Activated CD8-positive, alpha-beta T cell treated with anti-CD3 and anti-CD28 coated beads for 36 hours (primary cell): ENCODE measurements at regions not wholly inside any gene's neighbourhood (a gene's known extent, or its start where the extent isn't known, plus 50 kb on each side); places are given as distances from the start of the nearest gene placed in this dataset.
"Not testable (repeated sequence)": the region's sequence is repeated elsewhere in the genome, so short reads cannot be mapped to it uniquely, and the experiment has no call there.

ENCODE experiments used
- ATAC-seq: fragments of 200-7000 bp; cut with Tn5 transposase; one replicate; pipeline ENCODE4 v1.10.0; 2021; ENCODE audit warnings: mild to moderate bottlenecking, moderate library complexity
- CTCF ChIA-PET: fragments of 350-600 bp; sonication (Branson Sonifier 250); formaldehyde crosslinking; loops from one replicate; lab custom pipeline; 2021; ENCODE audit warnings: antibody characterized with exemption; lab: Charles Lee
- POLR2A ChIA-PET: fragments of 350-600 bp; sonication (Branson Sonifier 250); formaldehyde crosslinking; loops from one replicate; lab custom pipeline; 2021; ENCODE audit warnings: antibody characterized with exemption; lab: Charles Lee
- DNase-seq: peaks from one replicate; pipeline ENCODE4 v3.0.0-alpha.2; 2020
- H3K27ac Mint-ChIP-seq: one replicate; pipeline ENCODE4 v1.8.0; 2021; ENCODE audit warnings: mild to moderate bottlenecking, mixed read lengths
- H3K27me3 Mint-ChIP-seq: one replicate; pipeline ENCODE4 v1.8.0; 2021; ENCODE audit warnings: mixed read lengths
- H3K36me3 Mint-ChIP-seq: one replicate; pipeline ENCODE4 v1.8.0; 2021; ENCODE audit warnings: low read depth, mixed read lengths
- H3K4me1 Mint-ChIP-seq: one replicate; pipeline ENCODE4 v1.8.0; 2021; ENCODE audit warnings: low read depth, mixed read lengths
- H3K4me3 Mint-ChIP-seq: one replicate; pipeline ENCODE4 v1.8.0; 2021; ENCODE audit warnings: mild to moderate bottlenecking, moderate library complexity, mixed read lengths
- H3K9me3 Mint-ChIP-seq: one replicate; pipeline ENCODE4 v1.8.0; 2021; ENCODE audit warnings: mixed read lengths
- intact Hi-C: fragments of 100-400 bp; cut with micrococcal nuclease; formaldehyde crosslinking; loops from one replicate; pipeline ENCODE4 v1.10.0; 2022
- TF ChIP-seq, protein P1 (sequence below): fragments of 200-600 bp; IDR thresholded peaks from one replicate; pipeline ENCODE4 v1.8.0; 2022; ENCODE audit warnings: antibody characterized with exemption, mild to moderate bottlenecking

GRCh38 chrX:26762253-26762652 is 546.3 kb downstream of the MAGEB5 start:
- ChIA-PET POLR2A (no interaction called here), CTCF (no interaction called here)
- H3K27me3 Mint-ChIP-seq = no peaks in the 10 kb centered on the region
- ATAC-seq (no peak), DNase-seq (no peak)
- H3K27ac Mint-ChIP-seq = no peak overlapping the region
- no peaks in the 10 kb centered on the region for H3K4me1 Mint-ChIP-seq
- no peak overlapping the region for H3K4me3 Mint-ChIP-seq
- TF ChIP-seq, protein P1, sequence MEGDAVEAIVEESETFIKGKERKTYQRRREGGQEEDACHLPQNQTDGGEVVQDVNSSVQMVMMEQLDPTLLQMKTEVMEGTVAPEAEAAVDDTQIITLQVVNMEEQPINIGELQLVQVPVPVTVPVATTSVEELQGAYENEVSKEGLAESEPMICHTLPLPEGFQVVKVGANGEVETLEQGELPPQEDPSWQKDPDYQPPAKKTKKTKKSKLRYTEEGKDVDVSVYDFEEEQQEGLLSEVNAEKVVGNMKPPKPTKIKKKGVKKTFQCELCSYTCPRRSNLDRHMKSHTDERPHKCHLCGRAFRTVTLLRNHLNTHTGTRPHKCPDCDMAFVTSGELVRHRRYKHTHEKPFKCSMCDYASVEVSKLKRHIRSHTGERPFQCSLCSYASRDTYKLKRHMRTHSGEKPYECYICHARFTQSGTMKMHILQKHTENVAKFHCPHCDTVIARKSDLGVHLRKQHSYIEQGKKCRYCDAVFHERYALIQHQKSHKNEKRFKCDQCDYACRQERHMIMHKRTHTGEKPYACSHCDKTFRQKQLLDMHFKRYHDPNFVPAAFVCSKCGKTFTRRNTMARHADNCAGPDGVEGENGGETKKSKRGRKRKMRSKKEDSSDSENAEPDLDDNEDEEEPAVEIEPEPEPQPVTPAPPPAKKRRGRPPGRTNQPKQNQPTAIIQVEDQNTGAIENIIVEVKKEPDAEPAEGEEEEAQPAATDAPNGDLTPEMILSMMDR = no peak
- H3K9me3 Mint-ChIP-seq = peaks cover 2% of the 10 kb centered on the region
- intact Hi-C loops = no loop called here
- no peaks in the 10 kb centered on the region for H3K36me3 Mint-ChIP-seq

DNA sequence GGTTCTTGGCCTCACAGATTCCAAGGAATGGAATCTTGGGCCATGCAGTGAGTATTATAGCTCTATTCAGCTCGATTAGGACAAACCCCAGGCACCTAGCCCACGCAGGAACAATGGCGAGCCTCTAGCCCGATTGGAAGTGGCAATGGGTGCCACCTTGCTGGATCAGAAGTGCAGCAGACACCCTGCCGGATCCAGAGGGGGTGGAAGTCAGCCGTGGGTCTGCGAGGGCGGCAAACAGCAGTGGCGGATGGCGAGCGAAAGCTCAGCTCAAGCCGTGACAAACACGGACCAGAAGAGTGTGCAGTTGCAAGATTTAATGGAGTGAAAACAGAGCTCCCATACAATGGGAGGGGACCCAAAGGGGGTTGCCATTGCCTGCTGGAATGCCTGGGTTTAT is 539.8 kb downstream of the MAGEB5 start:
- intact Hi-C loops, H3K27ac Mint-ChIP-seq, DNase-seq: not testable (repeated sequence)

GRCh38 chrX:26747877-26748276 is 531.9 kb downstream of the MAGEB5 start:
- no peaks in the 10 kb centered on the region for H3K36me3 Mint-ChIP-seq
- ChIA-PET CTCF (no interaction called here), POLR2A (no interaction called here)
- no peak overlapping the region for H3K4me3 Mint-ChIP-seq
- TF ChIP-seq, protein P1 = no peak
- no peaks in the 10 kb centered on the region for H3K9me3 Mint-ChIP-seq
- H3K27ac Mint-ChIP-seq = no peak overlapping the region
- intact Hi-C loops = no loop called here
- DNase-seq (no peak), ATAC-seq (no peak)
- no peaks in the 10 kb centered on the region for H3K27me3 Mint-ChIP-seq
- no peaks in the 10 kb centered on the region for H3K4me1 Mint-ChIP-seq

More for the DNA sequence above, 539.8 kb downstream of the MAGEB5 start:
- H3K36me3 Mint-ChIP-seq, CTCF ChIA-PET, H3K4me1 Mint-ChIP-seq, POLR2A ChIA-PET, ATAC-seq, H3K27me3 Mint-ChIP-seq, H3K4me3 Mint-ChIP-seq, H3K9me3 Mint-ChIP-seq: not testable (repeated sequence)

GRCh38 chrX:26722666-26723428 is 506.9 kb downstream of the MAGEB5 start:
- DNase-seq = no peak
- H3K27me3 Mint-ChIP-seq = no peaks in the 10 kb centered on the region
- H3K4me1 Mint-ChIP-seq = no peaks in the 10 kb centered on the region
- ChIA-PET CTCF (no interaction called here), POLR2A (no interaction called here)
- intact Hi-C loops = no loop called here
- H3K27ac Mint-ChIP-seq = no peak overlapping the region
- TF ChIP-seq, protein P1 = no peak
- no peaks in the 10 kb centered on the region for H3K9me3 Mint-ChIP-seq
- no peaks in the 10 kb centered on the region for H3K36me3 Mint-ChIP-seq
- no peak for ATAC-seq
- H3K4me3 Mint-ChIP-seq = no peak overlapping the region

DNA sequence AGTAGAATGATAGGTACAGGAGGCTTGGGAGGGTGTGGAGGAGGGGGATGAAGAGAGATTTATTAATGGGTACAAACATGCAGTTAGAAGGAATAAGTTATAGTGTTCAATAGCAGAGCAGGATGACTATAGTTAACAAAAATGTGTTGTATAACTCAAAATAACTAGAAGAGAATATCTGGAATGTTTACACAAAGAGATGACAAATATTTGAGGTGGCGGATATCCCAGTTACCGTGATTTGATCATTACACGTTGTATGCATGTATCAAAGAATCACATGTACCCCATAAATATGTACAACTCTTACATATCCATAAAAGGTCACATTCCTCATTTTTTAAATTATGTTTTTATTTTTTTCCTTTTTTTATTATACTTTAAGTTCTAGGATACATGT is 456.6 kb downstream of the MAGEB5 start:
- no peaks in the 10 kb centered on the region for H3K27me3 Mint-ChIP-seq
- H3K4me1 Mint-ChIP-seq = no peaks in the 10 kb centered on the region
- ChIA-PET CTCF (no interaction called here), POLR2A (no interaction called here)
- DNase-seq (no peak), ATAC-seq (no peak)
- no peak overlapping the region for H3K4me3 Mint-ChIP-seq
- H3K36me3 Mint-ChIP-seq = no peaks in the 10 kb centered on the region
- TF ChIP-seq, protein P1 = no peak
- intact Hi-C loops = no loop called here
- H3K27ac Mint-ChIP-seq = no peak overlapping the region
- peaks cover 2% of the 10 kb centered on the region for H3K9me3 Mint-ChIP-seq
